ENCODE measurements at regions not wholly inside any gene's neighbourhood (a gene's known extent, or its start where the extent isn't known, plus 50 kb on each side); places are given as distances from the start of the nearest gene placed in this dataset.

DNA sequence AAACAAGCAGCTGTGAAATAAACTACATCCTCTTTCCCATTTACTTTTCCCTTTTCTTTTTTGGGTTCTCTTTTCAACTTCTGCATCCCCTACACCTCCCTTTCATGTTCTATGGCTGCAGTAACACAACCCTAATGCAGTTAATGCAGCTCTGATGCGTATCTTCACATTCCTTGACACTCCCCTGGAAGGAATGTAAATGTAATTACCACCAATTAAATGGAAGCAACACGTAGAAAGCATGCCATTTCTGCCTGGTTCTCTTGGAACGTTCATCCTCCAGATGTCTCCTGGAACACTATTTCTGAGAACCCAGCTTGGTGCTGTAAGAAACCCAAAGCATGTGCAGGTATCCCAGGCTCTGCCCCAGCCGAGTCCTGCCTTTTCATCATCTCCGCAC, 166.8 kb upstream of the FREM2 start:
- Histone ChIP-seq H3K27me3 (ENCODE audit: insufficient read depth in 3 of 3, low read length in 2 of 3) (no peaks in the 10 kb centered on the region), H3K27ac (no peak overlapping the region), H3K36me3 (ENCODE audit: insufficient read depth in 1 of 2, low read depth in 1 of 2) (no peaks in the 10 kb centered on the region), H3K4me1 (no peaks in the 10 kb centered on the region), H3K9me3 (no peaks in the 10 kb centered on the region), H3K4me3 (no peak overlapping the region)
- ATAC-seq = no peak
- no peak for TF ChIP-seq CTCF (IDR thresholded peaks at IDR 0.05)
- intact Hi-C loops (cut with DNase I) = no loop called here
- 49 to 59% (median 53%) methylated on average over 5 of the region's 5 CpGs for WGBS, 3 donors
- DNase-seq = no peak

DNA sequence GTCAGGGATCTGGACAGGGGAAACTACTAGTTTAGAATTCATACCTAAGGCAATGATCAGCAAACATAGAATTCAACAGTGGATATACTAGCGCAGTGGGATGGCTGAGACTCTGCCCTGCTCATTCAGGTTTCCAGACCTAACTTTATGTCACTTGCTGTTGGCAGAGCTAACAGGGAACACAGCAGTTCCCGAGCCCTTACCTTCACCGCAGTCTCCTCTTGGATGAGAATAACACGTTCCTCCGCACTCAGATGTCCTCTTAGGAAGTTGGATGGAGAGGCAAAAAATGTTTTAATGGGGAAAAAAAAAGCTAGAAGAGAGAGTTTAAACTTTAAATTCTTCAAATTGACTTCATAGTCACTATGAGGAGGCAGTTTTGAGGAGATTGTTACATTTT, 159.7 kb upstream of the FREM2 start:
- no peak overlapping the region for H3K27ac ChIP-seq
- H3K4me3 ChIP-seq = no peak overlapping the region
- H3K36me3 ChIP-seq (ENCODE audit: insufficient read depth in 1 of 2, low read depth in 1 of 2) = no peaks in the 10 kb centered on the region
- no peak for TF ChIP-seq CTCF (IDR thresholded peaks at IDR 0.05)
- intact Hi-C loops (cut with DNase I) = no loop called here
- H3K9me3 ChIP-seq = no peaks in the 10 kb centered on the region
- no peak for DNase-seq
- H3K27me3 ChIP-seq (ENCODE audit: insufficient read depth in 3 of 3, low read length in 2 of 3) = no peaks in the 10 kb centered on the region
- WGBS, 3 donors = 66 to 87% (median 74%) methylated on average over 5 of the region's 5 CpGs
- ATAC-seq = no peak
- no peaks in the 10 kb centered on the region for H3K4me1 ChIP-seq

GRCh38 chr13:38528986-38529385, 157.9 kb upstream of the FREM2 start:
- intact Hi-C loops (cut with DNase I) = no loop called here
- TF ChIP-seq CTCF (IDR thresholded peaks at IDR 0.05) = no peak
- Histone ChIP-seq H3K4me3 (no peak overlapping the region), H3K36me3 (ENCODE audit: insufficient read depth in 1 of 2, low read depth in 1 of 2) (no peaks in the 10 kb centered on the region), H3K4me1 (no peaks in the 10 kb centered on the region), H3K27ac (no peak overlapping the region), H3K27me3 (ENCODE audit: insufficient read depth in 3 of 3, low read length in 2 of 3) (no peaks in the 10 kb centered on the region), H3K9me3 (no peaks in the 10 kb centered on the region)
- DNase-seq (no peak), ATAC-seq (no peak)
- 78 to 90% (median 79%) methylated on average over 2 of the region's 2 CpGs for WGBS, 3 donors

DNA sequence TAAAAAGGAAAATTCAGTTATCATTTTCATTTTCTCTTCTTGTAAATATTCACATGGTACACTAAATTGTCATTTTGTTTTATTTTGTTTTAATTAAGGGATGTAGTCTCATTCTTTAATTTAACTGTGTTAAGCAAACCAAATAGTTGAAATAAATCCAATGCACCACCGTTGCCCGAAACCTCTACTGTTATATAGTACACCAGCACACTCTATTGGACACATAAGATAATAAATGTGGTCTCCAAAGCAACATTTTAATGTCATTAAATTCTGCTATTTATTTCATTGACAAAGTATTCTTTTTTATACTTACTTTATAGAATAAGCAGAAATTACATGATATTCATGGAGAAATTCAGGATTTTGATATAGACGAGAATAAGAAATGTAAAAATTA, 156.4 kb upstream of the FREM2 start:
- Histone ChIP-seq H3K4me1 (no peaks in the 10 kb centered on the region), H3K27me3 (ENCODE audit: insufficient read depth in 3 of 3, low read length in 2 of 3) (no peaks in the 10 kb centered on the region), H3K9me3 (no peaks in the 10 kb centered on the region), H3K27ac (no peak overlapping the region), H3K4me3 (no peak overlapping the region), H3K36me3 (ENCODE audit: insufficient read depth in 1 of 2, low read depth in 1 of 2) (no peaks in the 10 kb centered on the region)
- ATAC-seq (no peak), DNase-seq (no peak)
- WGBS, 3 donors = 37 to 44% (median 38%) methylated on average over 3 of the region's 3 CpGs
- intact Hi-C loops (cut with DNase I) = no loop called here
- TF ChIP-seq CTCF (IDR thresholded peaks at IDR 0.05) = peak; percentile 16

DNA sequence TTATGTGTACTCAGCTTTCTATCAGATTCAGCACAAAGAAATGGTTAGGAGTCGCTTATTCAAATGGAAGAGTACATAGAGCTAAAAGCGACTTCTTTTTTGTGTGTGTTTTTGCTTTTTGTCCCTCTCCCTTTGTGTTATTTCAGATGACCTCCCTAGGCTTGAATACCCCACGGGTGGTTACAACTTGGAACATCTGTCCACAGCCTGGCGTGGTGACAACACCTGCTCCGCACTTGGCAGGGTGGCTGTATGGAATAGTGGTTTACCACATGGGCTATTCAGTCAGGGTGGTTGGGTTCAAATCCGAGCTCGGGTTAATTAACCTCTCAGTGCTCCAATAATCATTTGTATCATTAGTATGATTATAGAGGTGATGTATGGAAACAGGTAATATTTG, 151.6 kb upstream of the FREM2 start:
- H3K9me3 ChIP-seq = no peaks in the 10 kb centered on the region
- no peaks in the 10 kb centered on the region for H3K4me1 ChIP-seq
- no peak for ATAC-seq
- H3K27ac ChIP-seq = no peak overlapping the region
- TF ChIP-seq CTCF (IDR thresholded peaks at IDR 0.05) = no peak
- H3K36me3 ChIP-seq (ENCODE audit: insufficient read depth in 1 of 2, low read depth in 1 of 2) = no peaks in the 10 kb centered on the region
- no peaks in the 10 kb centered on the region for H3K27me3 ChIP-seq (ENCODE audit: insufficient read depth in 3 of 3, low read length in 2 of 3)
- WGBS, 3 donors = 37 to 46% (median 38%) methylated on average over 7 of the region's 7 CpGs
- no peak overlapping the region for H3K4me3 ChIP-seq
- DNase-seq = no peak
- intact Hi-C loops (cut with DNase I) = no loop called here
